ENCODE measurements at regions not wholly inside any gene's neighbourhood (a gene's known extent, or its start where the extent isn't known, plus 50 kb on each side); places are given as distances from the start of the nearest gene placed in this dataset.

DNA sequence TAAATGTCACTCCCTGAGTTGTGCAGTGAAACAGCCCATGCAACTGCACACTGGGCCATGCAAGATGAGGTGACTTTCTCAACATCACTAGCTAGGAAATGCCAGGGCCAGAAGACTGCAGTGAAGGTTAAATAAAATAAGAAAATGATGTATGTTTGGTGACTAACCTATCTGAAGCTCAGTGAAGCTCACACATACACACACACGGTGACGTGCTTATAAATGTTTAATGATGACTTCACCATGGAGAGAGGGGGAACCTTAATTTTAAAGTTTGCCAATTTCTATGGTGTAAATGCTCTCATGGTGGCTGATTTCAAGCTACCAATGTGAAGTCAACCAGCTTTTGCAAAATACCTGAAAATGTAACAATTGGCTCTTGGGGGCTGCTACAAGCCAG, 166.4 kb downstream of the MAF start:
- TF ChIP-seq, protein P1, sequence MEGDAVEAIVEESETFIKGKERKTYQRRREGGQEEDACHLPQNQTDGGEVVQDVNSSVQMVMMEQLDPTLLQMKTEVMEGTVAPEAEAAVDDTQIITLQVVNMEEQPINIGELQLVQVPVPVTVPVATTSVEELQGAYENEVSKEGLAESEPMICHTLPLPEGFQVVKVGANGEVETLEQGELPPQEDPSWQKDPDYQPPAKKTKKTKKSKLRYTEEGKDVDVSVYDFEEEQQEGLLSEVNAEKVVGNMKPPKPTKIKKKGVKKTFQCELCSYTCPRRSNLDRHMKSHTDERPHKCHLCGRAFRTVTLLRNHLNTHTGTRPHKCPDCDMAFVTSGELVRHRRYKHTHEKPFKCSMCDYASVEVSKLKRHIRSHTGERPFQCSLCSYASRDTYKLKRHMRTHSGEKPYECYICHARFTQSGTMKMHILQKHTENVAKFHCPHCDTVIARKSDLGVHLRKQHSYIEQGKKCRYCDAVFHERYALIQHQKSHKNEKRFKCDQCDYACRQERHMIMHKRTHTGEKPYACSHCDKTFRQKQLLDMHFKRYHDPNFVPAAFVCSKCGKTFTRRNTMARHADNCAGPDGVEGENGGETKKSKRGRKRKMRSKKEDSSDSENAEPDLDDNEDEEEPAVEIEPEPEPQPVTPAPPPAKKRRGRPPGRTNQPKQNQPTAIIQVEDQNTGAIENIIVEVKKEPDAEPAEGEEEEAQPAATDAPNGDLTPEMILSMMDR (IDR thresholded peaks at IDR 0.05; ENCODE audit: poor library complexity, severe bottlenecking), result no peak
- TF ChIP-seq POLR2AphosphoS5 (IDR thresholded peaks at IDR 0.05), result no peak

Data from neural cell (in vitro differentiated cells).